ENCODE measurements at regions not wholly inside any gene's neighbourhood (a gene's known extent, or its start where the extent isn't known, plus 50 kb on each side); places are given as distances from the start of the nearest gene placed in this dataset.

- ChIA-PET POLR2A (no interaction called here), CTCF (interaction anchor here (1.1 kb wide), 1 partner anchor 10 kb away, joined by 3 read pairs; no protein-coding TSS in a partner anchor)
- no peak for DNase-seq (ENCODE audit: extremely low spot score)
Measured at GRCh38 chr10:78559661-78560340, 509.0 kb upstream of the ZMIZ1 start.

GRCh38 chr10:78560341-78560688 lies 508.5 kb upstream of the ZMIZ1 start:
- DNase-seq (ENCODE audit: extremely low spot score), result no peak
- POLR2A ChIA-PET, result no interaction called here
- TF ChIP-seq CTCF (IDR thresholded peaks at IDR 0.05; ENCODE audit: control extremely low read depth, extremely low read depth, low read depth, missing control alignments), result no peak
- CTCF ChIA-PET, result interaction anchor here (1.1 kb wide), 1 partner anchor 9 kb away, joined by 3 read pairs; no protein-coding TSS in a partner anchor

More at GRCh38 chr10:78559661-78560340, 509.0 kb upstream of the ZMIZ1 start:
- TF ChIP-seq CTCF (IDR thresholded peaks at IDR 0.05; ENCODE audit: control extremely low read depth, extremely low read depth, low read depth, missing control alignments), result no peak

DNA sequence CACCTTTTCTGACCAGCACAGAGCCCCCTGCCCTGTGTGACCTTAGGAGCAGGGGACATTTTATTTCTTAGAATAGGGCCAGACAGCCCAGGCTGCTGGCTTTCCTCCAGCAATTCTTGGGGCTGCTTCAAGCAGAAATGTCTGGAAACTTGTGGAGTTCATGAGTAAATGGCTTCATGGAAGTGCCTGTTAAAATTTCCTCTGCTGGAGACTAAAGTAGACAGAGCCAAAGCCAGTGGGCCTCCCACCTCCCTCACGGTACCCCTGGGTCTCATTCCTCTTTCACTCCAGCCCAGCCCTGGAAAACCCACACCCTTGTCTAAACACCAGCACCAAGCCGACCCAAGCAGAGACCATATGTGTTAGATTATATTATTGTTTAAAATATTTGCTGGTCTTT lies 505.5 kb upstream of the ZMIZ1 start:
- no peak for TF ChIP-seq CTCF (IDR thresholded peaks at IDR 0.05; ENCODE audit: control extremely low read depth, extremely low read depth, low read depth, missing control alignments)
- no peak for DNase-seq (ENCODE audit: extremely low spot score)
- ChIA-PET CTCF (no interaction called here), POLR2A (no interaction called here)

GRCh38 chr10:78565841-78566240 lies 502.9 kb upstream of the ZMIZ1 start:
- CTCF ChIA-PET, result interaction anchor here (1.1 kb wide), 1 partner anchor 16 kb away, joined by 3 read pairs; no protein-coding TSS in a partner anchor

GRCh38 chr10:78566284-78567111 lies 502.3 kb upstream of the ZMIZ1 start:
- CTCF ChIA-PET, result no interaction called here
- TF ChIP-seq CTCF (IDR thresholded peaks at IDR 0.05; ENCODE audit: control extremely low read depth, extremely low read depth, low read depth, missing control alignments), result no peak
- POLR2A ChIA-PET, result no interaction called here
- DNase-seq (ENCODE audit: extremely low spot score), result no peak

More at GRCh38 chr10:78565841-78566240, 502.9 kb upstream of the ZMIZ1 start:
- TF ChIP-seq CTCF (IDR thresholded peaks at IDR 0.05; ENCODE audit: control extremely low read depth, extremely low read depth, low read depth, missing control alignments), result no peak
- no peak for DNase-seq (ENCODE audit: extremely low spot score)
- POLR2A ChIA-PET, result no interaction called here

DNA sequence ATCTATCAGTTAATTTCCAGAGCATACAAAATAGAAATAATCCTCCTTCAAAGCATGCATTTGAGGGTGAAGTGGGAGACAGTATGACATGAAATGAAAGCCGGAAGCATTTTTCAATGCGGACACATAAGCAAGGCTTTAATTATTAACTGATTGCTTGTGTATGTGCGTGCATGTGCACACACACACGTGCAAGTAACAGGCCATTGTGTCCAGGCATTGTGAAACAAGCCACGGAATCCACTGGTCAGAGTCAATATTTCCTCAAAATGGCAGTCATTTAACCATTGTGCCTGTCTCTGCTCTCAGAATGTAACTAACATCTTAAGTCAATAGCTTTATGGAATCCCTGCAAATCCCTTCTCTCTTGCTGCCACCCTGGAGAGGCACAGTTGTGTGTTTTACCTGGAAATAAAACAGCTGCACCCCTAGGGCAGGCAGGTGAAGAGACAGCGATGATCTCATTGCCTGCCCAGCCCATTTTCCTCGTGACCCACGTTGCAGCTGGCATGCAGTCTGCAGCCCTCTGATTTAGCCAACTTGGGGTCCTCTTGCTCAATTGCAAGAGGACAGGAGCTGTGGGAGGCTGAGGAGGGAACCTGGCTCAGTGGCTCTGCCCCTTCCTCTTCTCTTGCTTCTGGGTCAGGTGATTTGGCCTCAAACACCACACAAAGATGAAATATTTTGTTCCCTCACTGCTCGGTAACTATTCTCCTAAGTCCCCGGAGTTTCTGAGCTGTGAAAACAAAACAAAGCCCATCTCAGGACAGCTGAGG lies 500.9 kb upstream of the ZMIZ1 start:
- ChIA-PET POLR2A (no interaction called here), CTCF (interaction anchor here (0.9 to 1.8 kb wide), 2 partner anchors 14 to 16 kb away, joined by 3 to 7 read pairs; no protein-coding TSS in a partner anchor)
- TF ChIP-seq CTCF (IDR thresholded peaks at IDR 0.05; ENCODE audit: control extremely low read depth, extremely low read depth, low read depth, missing control alignments), result no peak
- DNase-seq (ENCODE audit: extremely low spot score), result no peak

Measured in GM10248 (cell line).